RPMI7951 (cell line): ENCODE measurements at regions not wholly inside any gene's neighbourhood (a gene's known extent, or its start where the extent isn't known, plus 50 kb on each side); places are given as distances from the start of the nearest gene placed in this dataset.

ENCODE experiments used
- DNase-seq: peaks from one replicate; pipeline ENCODE4 v3.0.0-alpha.2; 2012; ENCODE audit warnings: low read depth

GRCh38 chr10:3723766-3724165 lies 61.2 kb downstream of the KLF6 start:
- DNase-seq, result no peak

DNA sequence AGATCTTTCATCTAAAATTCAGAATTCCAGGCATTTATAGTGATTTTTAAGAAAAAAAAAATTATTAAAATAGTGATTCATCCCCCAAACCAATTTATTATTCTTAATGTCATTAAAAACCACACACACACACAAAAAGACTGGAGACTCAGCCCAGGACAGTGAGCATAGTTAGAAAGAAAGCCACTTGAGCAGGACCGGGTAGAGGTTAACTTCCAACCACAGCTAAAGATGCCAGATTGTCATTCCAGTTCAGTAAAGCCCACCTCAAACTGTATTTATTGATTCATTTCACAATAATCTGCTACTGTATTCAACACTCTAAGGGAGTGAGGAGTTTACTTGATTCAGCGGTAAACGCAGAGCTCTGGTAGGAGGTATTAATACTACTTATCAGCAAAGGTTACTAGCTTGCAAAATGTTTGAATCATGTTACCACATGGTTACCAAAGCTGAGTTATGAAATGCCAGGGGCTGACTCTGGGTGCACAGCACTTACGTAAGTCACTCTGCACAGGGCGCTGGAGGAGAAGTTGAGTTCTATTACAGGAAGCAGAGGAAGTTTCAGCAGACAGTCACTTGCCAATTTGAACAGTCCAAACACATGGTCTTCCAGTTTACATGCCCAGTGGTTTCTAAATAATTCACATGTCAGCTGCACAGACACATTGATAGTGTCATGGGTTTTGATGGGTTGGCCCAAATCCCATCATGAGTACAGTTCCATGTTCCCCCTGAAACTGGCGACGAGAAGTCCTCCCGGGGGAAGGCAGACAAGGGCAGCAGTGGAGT lies 64.6 kb downstream of the KLF6 start:
- DNase-seq, result peak; percentile 82

DNA sequence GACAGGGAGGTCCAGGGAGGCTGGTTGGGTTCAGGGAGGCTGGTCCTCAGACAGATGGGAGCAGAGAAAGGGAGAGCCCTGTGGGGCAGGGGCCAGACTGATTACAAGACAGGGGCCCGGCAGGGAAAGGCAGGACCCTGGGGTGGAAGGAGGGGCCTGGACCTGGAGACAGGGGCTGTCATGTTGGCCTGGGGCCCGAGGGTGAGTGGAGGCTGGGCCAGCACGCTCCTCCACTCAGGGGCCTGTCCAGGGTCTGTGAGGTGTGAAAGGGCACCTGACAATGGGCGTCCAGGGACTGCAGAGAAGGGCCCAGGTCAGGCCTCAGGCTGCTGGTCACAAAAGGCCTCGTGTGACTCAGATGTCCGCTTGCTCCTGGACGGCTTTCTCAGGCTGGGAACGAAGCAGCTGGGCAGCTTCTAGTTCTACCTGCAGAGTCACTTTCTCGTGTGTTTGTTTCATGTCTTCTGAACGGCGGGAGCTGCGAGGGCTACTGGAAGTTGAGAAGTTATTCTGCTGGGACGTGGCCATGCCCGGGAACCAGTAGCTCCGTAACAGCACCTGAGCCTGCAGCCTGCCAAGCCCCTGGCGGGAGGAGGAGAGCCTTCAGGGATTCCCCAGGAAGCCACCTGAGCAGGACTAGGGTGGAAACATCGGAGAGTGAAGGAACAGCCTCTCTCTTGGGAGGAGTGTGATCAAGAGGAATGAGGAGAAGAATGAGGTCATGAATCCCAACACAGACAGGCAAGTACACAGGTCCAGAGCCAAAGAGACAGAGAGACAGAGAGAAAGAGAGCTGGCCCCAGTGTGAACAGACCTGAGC lies 65.8 kb downstream of the KLF6 start:
- no peak for DNase-seq

- no peak for DNase-seq
These were observed 68.9 kb downstream of the KLF6 start for GRCh38 chr10:3716093-3716492.

- peak; percentile 42 for DNase-seq
These were observed 70.0 kb downstream of the KLF6 start for GRCh38 chr10:3714967-3715366.

DNA sequence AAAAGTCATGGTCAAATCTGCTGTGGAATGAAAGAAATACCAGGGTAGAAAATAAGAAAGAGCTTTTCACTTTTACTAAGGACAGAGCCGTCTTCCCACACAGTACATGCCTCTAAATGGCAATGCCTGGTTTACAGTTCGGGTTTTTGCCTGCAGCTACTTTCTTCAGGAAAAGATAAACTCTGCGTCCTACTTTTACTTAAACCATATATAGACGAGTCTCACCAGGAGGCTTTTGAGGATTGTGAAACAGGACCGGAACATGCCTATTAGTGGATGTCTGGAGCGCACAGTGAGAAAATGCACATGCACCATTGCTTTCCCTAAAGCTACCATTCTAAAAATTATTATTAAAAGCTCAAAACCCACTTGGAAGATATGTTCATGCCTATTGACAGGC lies 70.5 kb downstream of the KLF6 start:
- DNase-seq, result peak; percentile 92

- no peak for DNase-seq
These were observed 72.3 kb downstream of the KLF6 start for GRCh38 chr10:3712707-3713106.

DNA sequence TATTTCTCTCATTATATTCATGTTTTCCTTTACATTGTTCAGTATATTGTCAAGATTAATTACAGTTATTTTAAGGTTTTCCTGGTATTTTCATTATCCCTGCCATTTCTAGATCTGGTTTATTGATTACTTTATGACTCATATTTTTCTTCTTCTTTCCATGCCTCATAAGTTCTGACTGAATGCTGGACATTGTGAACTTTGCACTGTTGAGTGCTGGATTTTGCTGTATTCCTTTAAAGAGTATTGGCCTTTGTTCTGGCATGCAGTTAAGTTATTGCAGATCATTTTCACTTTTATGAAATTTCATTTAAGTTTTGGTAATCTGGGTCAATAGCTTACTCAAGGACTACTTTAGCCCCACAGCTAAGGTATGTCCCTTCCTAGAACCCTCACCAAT lies 73.1 kb downstream of the KLF6 start:
- no peak for DNase-seq

- DNase-seq, result no peak
These were observed 74.2 kb downstream of the KLF6 start for GRCh38 chr10:3710764-3711163.

GRCh38 chr10:3709456-3710060 lies 75.5 kb downstream of the KLF6 start:
- no peak for DNase-seq

DNA sequence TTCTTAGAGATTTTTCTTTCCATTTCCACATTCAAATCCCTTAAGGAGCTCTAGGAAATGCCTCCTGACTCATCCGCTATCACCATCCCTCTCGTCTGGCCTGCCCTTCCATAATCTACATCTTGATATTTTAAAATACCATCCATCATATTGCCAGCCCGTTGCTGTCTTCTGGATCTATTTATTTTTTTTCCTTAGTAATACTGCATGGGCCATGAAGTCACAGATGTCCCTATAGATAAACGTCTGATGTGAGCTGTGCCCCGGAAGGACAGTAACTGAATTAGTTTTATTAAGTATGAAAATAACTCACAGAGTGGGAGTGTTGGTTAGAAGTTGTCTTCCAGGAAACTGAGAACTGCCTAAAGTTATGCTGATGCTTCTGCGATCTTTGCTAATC lies 76.2 kb downstream of the KLF6 start:
- DNase-seq, result no peak

GRCh38 chr10:3704565-3705325 lies 80.3 kb downstream of the KLF6 start:
- no peak for DNase-seq

DNA sequence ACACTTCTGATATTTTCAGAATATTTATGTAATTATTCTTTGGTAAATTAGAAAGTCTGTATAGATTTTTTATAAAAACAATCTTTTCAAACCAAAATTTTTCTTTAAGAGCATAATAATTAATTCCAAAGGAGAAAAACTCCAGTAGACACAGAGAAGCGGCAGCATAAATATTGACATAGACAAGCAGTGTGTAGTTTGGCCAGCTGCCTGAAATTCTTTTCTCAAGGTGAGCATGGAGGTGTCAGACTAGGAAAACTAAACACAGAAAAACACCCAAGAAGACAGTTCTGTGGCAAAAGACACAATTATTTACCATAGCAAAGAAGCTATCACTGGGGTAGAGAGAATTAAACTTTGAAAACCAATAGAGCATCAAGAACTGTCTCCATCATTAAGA lies 82.4 kb downstream of the KLF6 start:
- no peak for DNase-seq

- no peak for DNase-seq
These were observed 82.9 kb downstream of the KLF6 start for GRCh38 chr10:3702056-3702546.

GRCh38 chr10:3701491-3701890 lies 83.5 kb downstream of the KLF6 start:
- no peak for DNase-seq

GRCh38 chr10:3700531-3701076 lies 84.4 kb downstream of the KLF6 start:
- no peak for DNase-seq

- DNase-seq, result no peak
These were observed 85.1 kb downstream of the KLF6 start for GRCh38 chr10:3699916-3700315.

GRCh38 chr10:3698312-3698711 lies 86.7 kb downstream of the KLF6 start:
- no peak for DNase-seq

GRCh38 chr10:3693698-3694080 lies 91.3 kb downstream of the KLF6 start:
- DNase-seq, result no peak

- DNase-seq, result no peak
These were observed 91.8 kb downstream of the KLF6 start for GRCh38 chr10:3693022-3693697.

- DNase-seq, result no peak
These were observed 92.5 kb downstream of the KLF6 start for GRCh38 chr10:3692387-3692999.
